HCT116 (cell line): ENCODE measurements at regions not wholly inside any gene's neighbourhood (a gene's known extent, or its start where the extent isn't known, plus 50 kb on each side); places are given as distances from the start of the nearest gene placed in this dataset.

Experiments used
- ATF3 ChIP-seq: IDR thresholded peaks from 2 replicates; pipeline ENCODE4 v1.6.1; 2012
- EZH2phosphoT487 ChIP-seq: fragments of 200-600 bp; IDR thresholded peaks from 2 replicates; pipeline ENCODE4 v1.6.1; 2018; ENCODE audit warnings: antibody characterized with exemption, borderline replicate concordance
- TCF7L2 ChIP-seq: IDR thresholded peaks from 2 replicates; pipeline ENCODE4 v1.7.0; 2011; ENCODE audit warnings: borderline replicate concordance, inconsistent platforms; ENCODE audit not compliant: insufficient read depth, insufficient read length; ENCODE audit errors: extremely low read depth

DNA sequence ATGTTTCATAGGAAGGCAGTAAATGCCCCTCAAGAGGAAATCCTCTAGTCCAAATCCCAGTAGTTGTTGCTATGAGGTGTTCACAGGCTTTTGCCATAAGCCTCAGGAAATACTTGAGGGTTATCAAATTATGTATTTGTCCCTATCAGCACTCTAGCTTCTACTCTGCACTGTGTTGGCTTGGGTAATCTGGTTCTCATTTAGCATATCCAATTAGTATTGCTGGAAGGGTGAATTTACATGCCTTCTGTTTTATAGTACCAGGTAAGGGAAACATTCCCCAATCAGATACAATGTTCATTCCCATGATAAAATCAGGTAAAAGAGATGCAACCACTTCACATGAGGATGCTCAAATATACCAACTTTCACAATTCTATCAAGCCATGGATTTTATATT, 211.2 kb downstream of the S1PR1 start:
- TF ChIP-seq EZH2phosphoT487 (no peak), ATF3 (no peak), TCF7L2 (no peak)
